HCT116 (cell line): ENCODE measurements at regions not wholly inside any gene's neighbourhood (a gene's known extent, or its start where the extent isn't known, plus 50 kb on each side); places are given as distances from the start of the nearest gene placed in this dataset.
"Not testable (repeated sequence)": the region's sequence is repeated elsewhere in the genome, so short reads cannot be mapped to it uniquely, and the experiment has no call there.

ENCODE experiments used
- CEBPB ChIP-seq: IDR thresholded peaks from 2 replicates; pipeline ENCODE4 v1.6.1; 2012; ENCODE audit warnings: low read depth
- CTCF ChIP-seq, 3 experiments: fragments of 200-600 bp in 1 of 3; sonication (generic) in 1 of 3; IDR thresholded peaks in 2 of 3; conservative IDR thresholded peaks in 1 of 3; 2 replicates each; pipeline ENCODE4 v1.5.1; 2012 to 2017; ENCODE audit warnings: low read depth in 2 of 3, low read length in 2 of 3, antibody characterized with exemption in 1 of 3, borderline replicate concordance in 1 of 3, control low read depth in 1 of 3, mild to moderate bottlenecking in 1 of 3, mixed read lengths in 1 of 3, mixed run types in 1 of 3, moderate library complexity in 1 of 3; ENCODE audit not compliant: insufficient read depth in 1 of 3
- EZH2 ChIP-seq: fragments of 200-600 bp; sonication (generic); IDR thresholded peaks from 2 replicates; pipeline ENCODE4 v1.6.1; 2017; ENCODE audit warnings: antibody characterized with exemption, mixed run types
- MAX ChIP-seq: IDR thresholded peaks from 2 replicates; pipeline ENCODE4 v1.6.1; 2012
- POLR2AphosphoS5 ChIP-seq: IDR thresholded peaks from 2 replicates; pipeline ENCODE4 v1.6.1; 2011; ENCODE audit warnings: mild to moderate bottlenecking, low read depth, low read length, moderate library complexity
- SIN3A ChIP-seq: IDR thresholded peaks from 2 replicates; pipeline ENCODE4 v1.6.1; 2012; ENCODE audit warnings: low read depth
- SP1 ChIP-seq: IDR thresholded peaks from 2 replicates; pipeline ENCODE4 v1.6.1; 2012; ENCODE audit warnings: low read depth
- SRF ChIP-seq: IDR thresholded peaks from 2 replicates; pipeline ENCODE4 v1.6.1; 2012; ENCODE audit warnings: low read depth
- YY1 ChIP-seq: IDR thresholded peaks from 2 replicates; pipeline ENCODE4 v1.6.1; 2011; ENCODE audit warnings: low read length, low read depth, moderate library complexity, mild to moderate bottlenecking; ENCODE audit not compliant: insufficient replicate concordance; ENCODE audit errors: extremely low read depth
- ZBTB33 ChIP-seq: IDR thresholded peaks from 2 replicates; pipeline ENCODE4 v1.6.1; 2011; ENCODE audit warnings: mild to moderate bottlenecking, low read length, moderate library complexity; ENCODE audit not compliant: insufficient replicate concordance; ENCODE audit errors: extremely low read depth
- ZNF274 ChIP-seq: fragments of 200-500 bp; sonication (Bioruptor generic); IDR thresholded peaks from 2 replicates; pipeline ENCODE4 v1.6.1; 2014; ENCODE audit warnings: mild to moderate bottlenecking, low read depth, low read length, inconsistent platforms
- TF ChIP-seq, protein P1 (sequence below): IDR thresholded peaks from 2 replicates; pipeline ENCODE4 v1.6.1; 2012; ENCODE audit warnings: low read depth

DNA sequence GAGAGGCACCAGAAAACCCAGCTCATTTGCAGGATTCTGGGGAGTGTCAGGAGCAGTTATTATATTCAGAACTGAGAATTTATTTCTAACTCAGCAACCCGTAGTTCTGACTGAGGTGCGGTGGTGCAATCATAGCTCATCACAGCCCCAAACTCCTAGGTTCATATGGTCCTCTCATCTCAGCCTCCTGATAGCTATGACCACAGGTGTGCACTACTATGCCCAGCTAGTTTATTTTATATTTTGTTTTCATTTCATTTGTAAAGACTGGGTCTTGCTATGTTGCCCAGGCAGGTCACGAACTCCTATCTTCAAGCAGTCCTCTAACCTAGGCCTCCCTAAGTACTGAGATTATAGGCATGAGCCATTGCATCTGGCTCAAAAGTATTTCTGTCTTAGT lies 4819.8 kb upstream of the OR11H1 start:
- TF ChIP-seq SRF; CTCF (IDR thresholded peaks at IDR 0.05 in 2 of 3, conservative IDR thresholded peaks at IDR 0.05 in 1 of 3; ENCODE audit: borderline replicate concordance in 1 of 3, insufficient read depth in 1 of 3, low read depth in 2 of 3, low read length in 2 of 3); YY1; POLR2AphosphoS5; EZH2; MAX; SP1; SIN3A; CEBPB; ZNF274; ZBTB33: not testable (repeated sequence)
- TF ChIP-seq, protein P1, sequence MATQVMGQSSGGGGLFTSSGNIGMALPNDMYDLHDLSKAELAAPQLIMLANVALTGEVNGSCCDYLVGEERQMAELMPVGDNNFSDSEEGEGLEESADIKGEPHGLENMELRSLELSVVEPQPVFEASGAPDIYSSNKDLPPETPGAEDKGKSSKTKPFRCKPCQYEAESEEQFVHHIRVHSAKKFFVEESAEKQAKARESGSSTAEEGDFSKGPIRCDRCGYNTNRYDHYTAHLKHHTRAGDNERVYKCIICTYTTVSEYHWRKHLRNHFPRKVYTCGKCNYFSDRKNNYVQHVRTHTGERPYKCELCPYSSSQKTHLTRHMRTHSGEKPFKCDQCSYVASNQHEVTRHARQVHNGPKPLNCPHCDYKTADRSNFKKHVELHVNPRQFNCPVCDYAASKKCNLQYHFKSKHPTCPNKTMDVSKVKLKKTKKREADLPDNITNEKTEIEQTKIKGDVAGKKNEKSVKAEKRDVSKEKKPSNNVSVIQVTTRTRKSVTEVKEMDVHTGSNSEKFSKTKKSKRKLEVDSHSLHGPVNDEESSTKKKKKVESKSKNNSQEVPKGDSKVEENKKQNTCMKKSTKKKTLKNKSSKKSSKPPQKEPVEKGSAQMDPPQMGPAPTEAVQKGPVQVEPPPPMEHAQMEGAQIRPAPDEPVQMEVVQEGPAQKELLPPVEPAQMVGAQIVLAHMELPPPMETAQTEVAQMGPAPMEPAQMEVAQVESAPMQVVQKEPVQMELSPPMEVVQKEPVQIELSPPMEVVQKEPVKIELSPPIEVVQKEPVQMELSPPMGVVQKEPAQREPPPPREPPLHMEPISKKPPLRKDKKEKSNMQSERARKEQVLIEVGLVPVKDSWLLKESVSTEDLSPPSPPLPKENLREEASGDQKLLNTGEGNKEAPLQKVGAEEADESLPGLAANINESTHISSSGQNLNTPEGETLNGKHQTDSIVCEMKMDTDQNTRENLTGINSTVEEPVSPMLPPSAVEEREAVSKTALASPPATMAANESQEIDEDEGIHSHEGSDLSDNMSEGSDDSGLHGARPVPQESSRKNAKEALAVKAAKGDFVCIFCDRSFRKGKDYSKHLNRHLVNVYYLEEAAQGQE: not testable (repeated sequence)
